GM18511 (cell line): ENCODE measurements at regions not wholly inside any gene's neighbourhood (a gene's known extent, or its start where the extent isn't known, plus 50 kb on each side); places are given as distances from the start of the nearest gene placed in this dataset.
"Not testable (repeated sequence)": the region's sequence is repeated elsewhere in the genome, so short reads cannot be mapped to it uniquely, and the experiment has no call there.

ENCODE experiments used
- ATAC-seq: cut with Tn5 transposase; IDR thresholded peaks from one replicate; pipeline ENCODE4 v1.9.1; 2021; ENCODE audit warnings: mild to moderate bottlenecking, moderate library complexity; ENCODE audit not compliant: unreplicated experiment

- no peak for ATAC-seq
Observed at GRCh38 chr4:120636120-120636630, 286.4 kb downstream of the PRDM5 start.

DNA sequence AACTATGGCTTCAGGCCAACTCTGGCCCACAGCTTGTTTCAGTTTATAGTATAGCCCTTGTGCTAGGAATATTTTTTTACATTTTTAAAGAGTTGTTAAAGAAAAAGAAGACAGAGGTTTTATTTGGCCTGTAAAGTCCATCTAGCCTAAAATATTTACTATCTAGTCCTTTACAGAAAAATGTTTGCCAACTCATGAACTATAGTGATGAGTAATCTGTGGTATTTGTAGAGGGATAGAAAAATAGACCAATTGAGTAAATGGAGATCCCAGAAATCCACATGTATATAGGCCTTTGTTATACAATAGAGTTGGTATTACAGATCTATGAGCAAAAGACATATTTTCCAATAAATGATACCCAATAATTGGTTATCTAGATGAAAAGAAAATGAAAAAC, 288.7 kb downstream of the PRDM5 start:
- ATAC-seq = no peak

DNA sequence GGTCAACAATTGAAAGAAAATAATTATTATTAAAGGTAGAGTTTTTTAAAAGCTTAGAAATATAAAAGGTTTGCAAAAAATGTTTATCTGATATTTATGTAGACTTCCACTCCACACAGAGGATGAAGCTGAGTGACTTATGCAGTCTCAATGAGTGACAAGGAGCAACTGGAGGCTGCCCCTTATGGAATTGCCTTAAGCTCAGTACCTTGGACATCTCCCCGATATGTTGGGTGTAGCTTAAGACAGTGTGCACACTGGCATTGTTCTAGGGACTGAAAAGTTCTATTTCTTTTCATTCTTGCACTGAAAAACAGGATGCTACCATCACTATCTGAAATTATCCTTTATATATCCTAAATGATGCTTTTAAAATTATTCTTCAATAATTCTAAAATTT, 292.1 kb downstream of the PRDM5 start:
- no peak for ATAC-seq

DNA sequence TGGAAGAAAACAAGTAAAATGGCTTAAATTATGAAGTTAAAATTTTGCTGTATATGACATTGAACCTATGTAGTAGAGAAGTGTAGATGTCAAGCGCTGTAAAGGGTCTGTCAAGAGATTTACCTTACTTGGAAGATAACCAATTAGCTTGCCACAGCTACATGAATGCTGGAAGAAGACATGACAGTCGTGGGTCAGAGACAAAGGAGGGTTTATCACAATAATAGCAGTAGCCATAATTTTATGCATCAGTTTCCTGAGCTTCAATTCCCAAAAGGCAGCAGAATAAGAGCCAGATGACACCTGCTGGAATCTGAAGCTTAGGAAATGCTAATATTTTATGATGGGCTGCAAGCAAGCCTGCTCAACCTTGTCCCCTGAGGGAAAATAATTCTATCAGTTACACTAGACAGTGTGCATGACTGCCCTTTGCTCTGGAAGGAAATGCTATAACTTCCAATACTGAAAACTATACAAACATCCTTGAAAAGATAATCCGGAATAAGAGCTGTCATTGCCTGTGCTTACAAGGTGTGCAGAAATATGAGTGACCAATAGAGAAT, 292.9 kb downstream of the PRDM5 start:
- no peak for ATAC-seq

GRCh38 chr4:120622601-120623000, 299.9 kb downstream of the PRDM5 start:
- no peak for ATAC-seq

- no peak for ATAC-seq
Observed at GRCh38 chr4:120617171-120617570, 305.4 kb downstream of the PRDM5 start.

DNA sequence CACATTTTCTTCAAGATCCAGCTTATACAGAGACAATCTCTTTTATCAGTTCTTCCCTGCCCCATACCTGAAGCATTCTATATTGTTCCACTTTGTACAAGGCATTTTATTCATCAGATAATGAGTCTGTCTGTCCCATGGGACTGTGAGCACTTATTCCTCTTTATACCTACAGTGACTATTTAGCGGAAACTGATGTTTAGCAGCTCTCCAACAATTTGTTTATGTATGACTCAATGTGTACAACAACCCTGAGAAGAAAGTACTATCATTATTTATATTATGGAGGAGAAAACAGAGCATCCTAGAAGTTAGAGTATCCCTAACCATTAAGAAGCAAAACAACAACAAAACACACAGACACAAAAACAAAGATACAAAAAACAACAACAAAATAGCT, 306.5 kb downstream of the PRDM5 start:
- ATAC-seq = no peak

DNA sequence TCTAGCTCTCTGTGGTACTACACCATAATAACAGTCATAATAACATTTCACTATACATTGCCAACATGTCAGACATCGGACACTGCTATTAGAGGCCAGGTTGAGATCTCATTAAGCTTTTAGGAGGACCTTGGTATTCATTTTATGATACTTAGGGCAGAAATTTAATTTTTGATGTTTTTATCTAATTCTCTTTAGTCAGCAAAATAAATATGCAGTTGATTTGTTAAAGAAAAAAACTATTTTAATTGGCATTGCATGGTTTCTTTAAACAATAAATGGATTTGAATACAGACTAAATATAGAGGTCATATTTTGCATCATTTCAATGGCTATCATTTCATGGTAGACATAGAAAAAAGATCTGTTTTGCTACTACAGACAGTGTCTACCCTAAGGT, 308.7 kb downstream of the PRDM5 start:
- no peak for ATAC-seq

DNA sequence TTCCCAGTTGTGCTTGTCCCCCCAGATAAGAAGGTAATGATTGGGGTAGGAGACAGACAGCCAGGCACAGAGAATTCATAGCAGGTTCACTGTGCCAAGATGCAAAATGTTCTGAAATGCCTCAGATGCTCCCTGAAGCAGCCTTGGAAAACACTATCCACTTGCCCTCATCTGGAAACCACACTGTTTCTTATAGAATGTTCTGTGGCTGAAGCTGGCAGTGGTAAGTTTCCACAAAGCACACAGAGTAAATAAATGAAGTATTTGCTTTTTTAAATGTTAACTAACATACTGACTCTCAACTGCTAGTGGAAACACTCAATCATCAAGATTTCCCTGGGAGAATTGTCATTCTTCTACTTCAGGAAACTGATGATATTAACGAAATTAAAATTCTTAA, 311.4 kb downstream of the PRDM5 start:
- no peak for ATAC-seq

GRCh38 chr4:120591038-120591437, 331.5 kb downstream of the PRDM5 start:
- no peak for ATAC-seq

DNA sequence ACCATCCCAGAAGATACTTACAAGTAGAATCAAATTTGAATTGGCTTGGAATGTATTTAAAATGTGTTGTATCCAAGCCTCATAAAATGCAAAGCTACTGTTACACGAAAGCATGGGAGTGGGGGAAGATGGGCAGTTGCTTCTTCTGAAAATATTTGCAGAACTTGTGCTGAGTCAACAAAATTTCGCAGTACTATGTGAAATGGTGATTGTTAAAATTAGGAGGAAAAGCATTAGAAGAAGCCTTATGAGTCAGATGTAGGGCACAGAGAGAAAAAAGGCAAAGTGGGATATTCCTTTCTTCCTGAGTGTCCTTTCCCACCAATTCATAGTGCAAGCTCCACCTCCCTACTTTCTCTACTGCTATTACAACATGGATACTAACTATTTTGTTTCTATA, 332.7 kb downstream of the PRDM5 start:
- ATAC-seq = no peak

DNA sequence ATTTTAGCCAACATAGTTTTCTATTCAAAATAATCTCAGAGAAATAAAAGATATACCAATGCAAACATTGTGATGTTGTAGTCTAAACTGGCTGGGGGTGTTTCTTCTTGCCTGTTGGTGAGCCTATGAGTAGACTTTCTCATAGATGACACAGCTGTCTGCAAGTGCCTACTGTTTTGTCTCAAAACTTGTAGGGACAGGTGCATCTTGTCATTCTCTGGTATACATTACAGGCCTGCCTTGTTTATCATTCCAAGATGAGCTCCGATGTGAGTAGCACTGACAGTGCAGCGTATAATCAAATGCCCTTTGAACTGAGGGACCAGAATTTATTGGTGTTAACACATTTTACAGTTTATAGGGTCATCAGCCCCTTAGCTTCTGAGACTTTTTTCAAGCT, 353.8 kb downstream of the PRDM5 start:
- no peak for ATAC-seq

DNA sequence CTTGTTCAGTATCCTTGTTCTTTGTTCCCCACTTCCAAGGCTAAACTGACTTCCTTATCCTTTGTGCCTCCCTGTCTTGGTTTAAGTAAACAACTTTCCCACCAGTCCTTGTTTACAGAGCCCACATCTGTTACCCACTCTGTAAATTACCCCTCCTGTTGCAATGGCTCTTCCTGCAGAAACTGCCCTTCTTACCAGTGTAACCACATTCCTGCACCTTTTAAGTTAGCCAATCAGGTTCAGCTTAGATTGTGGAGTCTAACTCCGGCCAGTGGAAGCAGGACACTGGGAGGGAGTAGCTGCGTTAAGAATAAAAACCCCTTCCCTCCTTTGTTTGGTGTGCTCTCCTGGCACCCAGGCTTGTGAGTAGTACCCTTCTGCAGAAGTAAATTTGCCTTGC, 360.9 kb downstream of the PRDM5 start:
- no peak for ATAC-seq

DNA sequence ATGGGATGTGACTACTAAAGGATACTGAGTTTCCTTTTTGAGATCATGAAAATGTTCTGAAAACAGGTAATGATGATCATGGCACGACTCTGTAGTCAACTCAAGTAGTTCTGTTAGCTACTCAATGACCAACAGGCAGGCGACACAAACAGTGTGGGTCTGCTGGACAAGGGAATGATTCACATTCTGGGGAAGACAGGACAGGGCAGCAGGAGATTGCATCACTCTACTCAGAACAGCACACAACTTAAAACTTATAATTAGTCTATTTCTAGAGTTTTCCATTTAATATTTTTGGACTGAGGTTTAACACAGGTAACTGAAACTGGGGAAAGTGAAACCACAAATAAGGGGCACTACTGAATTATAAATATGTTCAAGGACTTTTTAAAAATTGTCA, 365.2 kb downstream of the PRDM5 start:
- no peak for ATAC-seq

- no peak for ATAC-seq
Observed at GRCh38 chr4:120555058-120555457, 367.5 kb downstream of the PRDM5 start.

DNA sequence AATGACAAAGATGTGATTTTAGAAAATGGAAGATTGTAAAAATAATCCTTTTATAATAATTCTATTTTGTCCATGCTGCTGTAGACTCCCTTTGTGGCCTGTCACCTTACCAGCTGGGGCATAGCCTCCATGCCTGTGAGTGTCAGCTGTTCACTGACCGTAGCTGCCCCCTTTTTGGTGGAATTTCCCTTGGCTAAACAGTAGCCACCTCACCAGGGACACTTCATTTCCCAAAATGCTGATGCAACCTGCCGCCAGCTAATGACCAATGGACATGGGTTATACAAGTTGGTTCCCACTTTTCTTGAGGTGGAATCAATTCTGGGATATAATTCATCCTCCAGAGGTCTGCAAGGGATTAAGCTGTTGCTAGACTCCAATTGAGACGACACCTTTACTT, 368.4 kb downstream of the PRDM5 start:
- no peak for ATAC-seq

GRCh38 chr4:120550624-120551220, 371.8 kb downstream of the PRDM5 start:
- not testable (repeated sequence) for ATAC-seq

- ATAC-seq = no peak
Observed at GRCh38 chr4:120549011-120549570, 373.4 kb downstream of the PRDM5 start.

DNA sequence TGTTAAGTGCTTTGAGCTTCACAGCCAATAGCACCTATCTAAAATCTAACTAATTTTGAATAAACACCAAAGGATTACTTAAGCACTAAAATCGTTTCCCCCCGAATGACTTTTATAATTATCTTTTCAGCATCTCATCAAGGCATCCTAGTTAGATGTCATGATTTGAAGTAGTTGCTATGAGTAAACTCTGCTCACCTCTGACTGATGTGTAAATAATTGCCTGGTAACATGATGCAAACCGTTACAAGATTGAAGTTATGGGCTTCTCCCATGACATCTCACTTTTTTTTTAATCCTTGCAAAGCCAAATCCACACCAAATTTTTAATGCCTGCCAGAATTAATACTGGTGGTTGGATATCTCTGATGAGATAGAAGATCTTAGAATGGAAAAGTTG, 377.1 kb downstream of the PRDM5 start:
- no peak for ATAC-seq

- ATAC-seq = no peak
Observed at GRCh38 chr4:120544838-120545237, 377.7 kb downstream of the PRDM5 start.

GRCh38 chr4:120540625-120541024, 381.9 kb downstream of the PRDM5 start:
- no peak for ATAC-seq

- no peak for ATAC-seq
Observed at GRCh38 chr4:120536884-120537283, 385.6 kb downstream of the PRDM5 start.

- no peak for ATAC-seq
Observed at GRCh38 chr4:120528428-120528827, 394.1 kb downstream of the PRDM5 start.
